HG03175 (cell line): ENCODE measurements at regions not wholly inside any gene's neighbourhood (a gene's known extent, or its start where the extent isn't known, plus 50 kb on each side); places are given as distances from the start of the nearest gene placed in this dataset.
"Not testable (repeated sequence)": the region's sequence is repeated elsewhere in the genome, so short reads cannot be mapped to it uniquely, and the experiment has no call there.

ENCODE experiments used
- ATAC-seq: cut with Tn5 transposase; IDR thresholded peaks from one replicate; pipeline ENCODE4 v1.9.1; 2021; ENCODE audit warnings: mild to moderate bottlenecking, moderate library complexity; ENCODE audit not compliant: unreplicated experiment

DNA sequence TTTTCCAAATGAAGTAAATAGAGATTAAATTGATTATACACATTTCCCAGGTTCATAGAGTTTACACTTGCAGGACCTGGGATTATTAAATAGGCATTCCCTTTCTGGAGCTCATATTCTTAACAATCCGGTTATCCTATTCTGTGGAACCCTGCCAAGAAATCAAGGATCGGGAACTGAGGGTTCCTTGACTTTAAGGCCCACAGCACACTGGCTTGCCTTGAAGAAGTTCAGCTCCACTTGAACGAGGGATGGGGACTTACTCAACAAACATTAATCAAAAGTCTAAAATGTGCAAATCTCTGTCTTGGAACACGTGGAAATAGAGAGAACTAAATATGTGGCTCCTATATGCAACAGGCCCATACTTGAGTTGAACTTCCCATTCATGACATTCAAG is 142.3 kb upstream of the RGPD4 start:
- no peak for ATAC-seq

DNA sequence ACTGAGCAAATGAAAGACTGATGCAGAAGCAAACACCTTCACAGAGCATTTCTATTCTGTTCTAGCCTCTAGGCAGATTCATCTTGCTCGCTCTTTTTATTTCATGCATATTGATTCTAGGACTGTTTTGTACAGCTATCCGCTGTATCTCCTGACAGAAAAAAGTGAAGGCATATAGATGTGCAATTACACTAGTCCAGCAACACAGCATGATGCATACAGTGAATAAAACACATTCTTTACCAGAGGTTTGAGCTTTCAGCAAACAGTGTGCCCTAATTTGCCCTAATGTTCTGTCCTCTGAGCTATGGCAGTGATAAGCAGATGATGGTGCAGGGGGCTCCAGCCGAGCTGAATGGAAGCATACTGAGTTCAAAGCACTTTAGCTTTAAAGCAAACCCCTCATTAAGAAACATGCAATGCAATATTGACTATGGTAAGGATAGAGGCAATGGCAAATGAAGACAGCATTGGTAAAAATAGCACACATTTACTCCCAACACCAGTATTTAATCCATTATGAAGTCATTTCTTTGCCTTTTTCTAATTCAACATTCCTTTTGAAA is 141.2 kb upstream of the RGPD4 start:
- no peak for ATAC-seq

DNA sequence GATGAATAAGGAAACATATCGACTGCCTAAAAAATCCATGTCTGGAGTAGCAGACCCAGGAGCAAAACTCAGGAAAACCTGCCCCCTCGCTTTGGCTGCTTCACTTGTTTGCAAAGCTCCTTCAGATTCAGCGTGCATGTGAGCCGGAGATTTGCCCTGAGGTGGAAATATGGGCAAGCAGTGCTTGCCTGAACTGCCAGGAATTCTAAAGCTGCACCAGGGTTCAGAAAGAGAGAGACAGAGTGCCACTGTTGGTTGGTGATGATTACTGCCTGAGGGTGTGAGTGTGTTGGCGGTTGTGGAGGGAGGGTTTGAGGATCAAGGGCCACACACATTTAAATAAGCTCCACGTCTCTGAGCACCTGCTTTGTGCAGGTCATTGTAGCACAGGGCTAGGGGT is 139.6 kb upstream of the RGPD4 start:
- ATAC-seq, result no peak

DNA sequence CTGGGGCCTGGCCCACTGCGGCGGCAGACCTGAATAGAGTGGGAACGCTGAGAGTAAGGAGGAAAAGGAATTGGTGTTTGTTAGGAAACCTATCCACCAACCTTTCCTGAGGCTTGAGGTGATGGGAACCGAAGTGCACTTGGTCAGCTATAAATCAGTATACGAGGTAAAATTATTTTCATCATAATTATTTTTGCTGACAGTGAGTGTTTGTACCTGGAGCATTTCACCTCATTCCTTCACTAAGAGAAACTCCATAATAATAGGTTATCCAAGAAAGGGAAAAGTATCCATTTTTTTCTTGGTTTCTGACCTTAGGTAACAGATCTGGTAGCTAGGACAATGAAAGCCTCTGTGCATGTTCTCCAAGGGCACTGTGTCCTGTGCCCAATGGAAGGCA is 138.6 kb upstream of the RGPD4 start:
- ATAC-seq, result no peak

DNA sequence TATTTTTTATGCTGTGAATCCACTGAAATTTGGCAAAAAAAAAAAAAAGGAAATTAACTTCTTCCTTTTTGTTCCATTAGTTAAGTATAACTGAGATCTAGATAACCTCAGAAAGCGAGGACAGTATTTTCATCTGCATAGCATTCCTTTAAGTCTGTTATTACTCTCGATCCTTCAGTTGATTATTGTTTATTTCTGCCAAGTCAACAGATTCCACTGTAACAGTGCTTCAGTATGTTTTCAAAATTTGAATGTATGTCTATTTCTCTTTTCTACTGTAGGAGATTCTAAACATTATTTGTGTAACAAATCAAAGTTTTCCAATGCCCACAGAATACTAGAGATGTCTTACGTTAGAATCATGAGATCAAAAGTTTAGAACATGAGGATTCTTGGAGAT is 133.1 kb upstream of the RGPD4 start:
- no peak for ATAC-seq

DNA sequence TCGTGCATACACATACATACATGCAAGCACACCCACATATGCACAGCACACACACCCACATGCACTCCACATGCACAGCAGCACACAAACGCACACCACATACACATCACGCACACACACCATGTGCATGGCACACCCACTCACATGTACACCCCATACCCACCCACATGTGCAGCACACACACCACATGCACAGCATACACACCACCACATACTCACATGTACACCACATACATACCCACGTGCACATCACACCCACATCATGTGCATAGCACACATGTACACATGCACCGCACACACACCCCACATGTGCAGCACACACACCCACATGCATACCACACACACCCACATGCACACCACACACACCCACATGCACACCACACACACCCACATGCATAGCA is 132.0 kb upstream of the RGPD4 start:
- no peak for ATAC-seq

DNA sequence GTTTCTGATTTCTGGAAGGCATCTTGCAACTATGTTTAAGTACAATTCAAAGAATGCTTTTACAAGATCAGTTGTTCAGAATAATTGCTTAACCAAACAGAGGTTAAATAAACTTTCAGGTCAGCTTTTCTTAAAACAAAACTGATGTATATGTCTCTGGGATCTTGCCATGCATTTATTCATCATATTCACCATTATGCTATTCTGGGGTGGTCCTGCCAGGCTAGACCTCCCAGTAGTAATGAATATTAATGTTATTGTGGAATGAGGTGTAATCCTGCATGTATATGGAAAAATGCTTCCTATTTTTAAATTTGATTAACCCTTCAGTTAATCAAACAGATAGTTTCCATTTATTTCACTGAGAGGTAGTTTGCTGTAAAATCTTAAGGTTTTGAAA is 129.3 kb upstream of the RGPD4 start:
- no peak for ATAC-seq

DNA sequence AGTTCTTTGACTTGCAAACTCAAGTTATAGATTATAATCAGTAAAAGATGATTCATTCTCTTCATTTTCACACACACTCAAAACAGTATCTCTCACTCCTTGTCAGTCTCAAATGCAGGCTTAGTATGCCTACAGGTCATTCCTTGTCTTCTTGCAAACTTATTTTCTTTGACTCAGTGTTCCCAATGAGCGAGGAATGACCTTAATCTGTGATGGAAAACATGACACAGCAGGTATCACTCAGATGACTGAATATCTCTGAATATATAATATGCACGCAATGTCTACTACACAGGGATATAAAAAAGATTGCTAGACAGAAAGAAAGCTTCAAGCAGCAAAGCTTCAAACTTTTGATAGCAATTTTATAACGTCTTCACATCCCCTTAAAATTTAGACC is 127.8 kb upstream of the RGPD4 start:
- no peak for ATAC-seq

DNA sequence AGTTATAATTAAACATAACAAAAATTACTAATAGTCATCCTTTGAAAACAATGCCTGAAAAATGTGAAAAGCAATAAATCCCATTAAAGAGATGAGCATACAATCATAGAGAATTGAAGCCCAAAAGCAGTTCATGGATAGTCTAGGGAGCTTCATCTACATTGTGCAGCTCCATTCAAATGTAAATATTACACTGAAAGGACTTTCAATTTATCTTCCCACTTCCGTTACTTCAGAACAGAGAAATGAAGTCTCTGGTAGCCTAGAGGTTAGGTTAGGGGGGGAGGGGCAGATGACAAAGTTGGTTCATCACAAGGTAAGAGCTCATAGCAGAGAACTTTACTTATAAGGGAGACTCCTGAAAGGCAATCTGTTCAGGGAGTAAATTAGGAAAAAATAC is 126.6 kb upstream of the RGPD4 start:
- ATAC-seq, result no peak

DNA sequence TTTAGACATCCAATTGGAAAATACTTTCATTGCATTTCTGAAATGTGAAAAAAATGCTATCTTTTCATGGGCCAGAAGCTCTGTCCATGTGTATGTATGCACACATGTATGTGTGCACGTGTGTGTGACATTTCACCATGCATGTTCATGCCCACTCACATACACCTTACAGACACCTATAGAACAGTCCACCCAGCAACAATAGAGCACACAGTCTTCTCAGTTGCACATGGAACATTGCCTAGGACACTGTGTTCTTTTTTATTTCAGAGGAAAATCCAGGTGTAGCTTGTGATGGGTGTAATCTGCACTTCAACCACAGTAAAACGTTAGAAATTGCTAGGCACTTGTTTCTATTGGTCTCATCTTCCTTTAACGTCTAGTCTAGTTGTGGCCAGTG is 114.8 kb upstream of the RGPD4 start:
- no peak for ATAC-seq

DNA sequence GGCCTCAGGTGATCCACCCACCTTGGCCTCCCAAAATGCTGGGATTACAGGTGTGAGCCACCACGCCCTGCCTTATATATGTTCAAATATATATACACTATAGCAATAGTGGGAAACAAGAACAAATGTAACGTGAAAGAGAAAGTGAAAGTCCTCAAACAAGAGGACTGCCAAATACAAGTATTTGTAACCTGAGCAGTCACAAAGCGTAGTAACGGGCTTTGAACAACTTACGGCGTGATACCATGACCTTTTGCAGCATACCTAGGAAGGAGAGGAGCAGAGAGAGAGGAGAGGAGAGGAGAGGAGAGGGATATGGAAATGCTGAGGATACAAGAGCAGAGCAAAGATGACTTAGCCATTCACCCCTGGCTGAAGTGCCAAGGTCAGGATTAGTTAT is 113.8 kb upstream of the RGPD4 start:
- ATAC-seq, result peak; percentile 47

DNA sequence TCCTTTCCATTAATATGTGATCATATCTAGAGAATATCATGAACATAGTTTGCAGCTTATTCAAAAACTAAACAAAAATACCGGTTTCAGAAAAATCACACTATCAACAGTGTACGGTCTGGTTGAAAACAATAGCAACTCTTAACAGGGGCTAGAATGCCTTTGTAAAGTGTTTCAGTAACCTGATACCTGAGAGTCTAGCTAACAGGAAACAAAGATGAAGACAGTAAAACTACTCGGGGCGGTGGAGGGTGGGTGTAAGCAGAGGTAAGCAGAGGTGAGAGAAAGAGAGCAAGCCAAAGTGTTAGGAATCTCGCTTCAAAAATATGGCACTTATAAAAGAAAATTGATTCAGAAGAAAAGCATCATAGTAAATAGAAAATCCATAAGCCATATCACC is 109.0 kb upstream of the RGPD4 start:
- ATAC-seq, result no peak

DNA sequence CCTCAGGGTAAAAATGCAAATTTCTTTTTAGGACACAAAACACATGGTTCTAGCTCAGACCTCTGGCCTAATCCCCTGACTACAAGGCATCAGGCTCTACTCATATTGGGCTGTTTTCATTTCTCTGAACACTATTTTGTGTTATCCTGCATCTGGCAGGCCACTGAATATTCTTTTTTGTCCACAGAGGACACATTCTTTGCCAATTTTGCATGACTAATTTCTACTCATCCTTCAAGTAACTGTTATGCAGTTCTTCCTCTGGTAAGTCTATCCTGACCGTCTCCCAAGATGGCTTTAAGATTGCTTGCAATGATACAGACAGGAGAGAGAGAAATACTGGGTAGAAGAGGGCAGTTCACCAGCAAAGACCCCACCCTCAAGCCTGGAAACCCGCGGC is 107.6 kb upstream of the RGPD4 start:
- no peak for ATAC-seq

DNA sequence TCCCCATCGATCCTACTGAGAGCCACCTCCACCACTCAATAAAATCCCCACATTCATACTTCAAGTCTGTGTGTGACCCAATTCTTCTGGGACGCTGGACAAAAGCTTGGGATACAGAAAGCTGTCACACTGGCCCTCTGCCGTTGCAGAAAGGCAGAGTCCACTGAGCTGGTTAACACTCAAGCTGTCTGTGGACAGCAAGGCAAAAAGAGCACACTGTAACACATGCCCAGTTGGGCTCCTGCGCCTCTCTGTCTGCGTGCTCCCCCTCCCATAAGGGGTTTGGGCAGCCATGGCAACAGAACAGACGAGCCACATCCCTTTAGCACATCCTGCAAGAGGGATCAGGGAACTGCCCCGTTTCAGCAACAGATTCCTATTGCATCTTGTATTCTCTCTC is 106.9 kb upstream of the RGPD4 start:
- no peak for ATAC-seq

DNA sequence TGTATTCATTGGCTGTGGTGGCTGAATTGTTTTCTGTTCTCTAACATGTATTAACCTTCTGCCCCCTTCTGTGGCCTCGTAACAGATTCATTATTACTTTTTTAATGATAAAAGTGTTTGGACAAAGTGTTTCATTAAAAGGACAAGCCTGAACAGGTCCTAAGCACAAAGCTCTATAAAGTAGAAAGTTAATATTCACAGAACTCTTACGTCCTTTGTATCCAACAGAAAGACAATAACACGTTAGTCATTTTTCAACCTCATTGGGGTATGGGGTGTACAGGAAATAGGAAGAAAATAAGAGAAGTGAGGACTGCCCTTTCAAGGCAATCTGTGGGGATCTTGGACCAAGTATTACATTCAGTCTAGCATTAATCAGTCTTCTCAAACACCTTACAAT is 105.5 kb upstream of the RGPD4 start:
- no peak for ATAC-seq

DNA sequence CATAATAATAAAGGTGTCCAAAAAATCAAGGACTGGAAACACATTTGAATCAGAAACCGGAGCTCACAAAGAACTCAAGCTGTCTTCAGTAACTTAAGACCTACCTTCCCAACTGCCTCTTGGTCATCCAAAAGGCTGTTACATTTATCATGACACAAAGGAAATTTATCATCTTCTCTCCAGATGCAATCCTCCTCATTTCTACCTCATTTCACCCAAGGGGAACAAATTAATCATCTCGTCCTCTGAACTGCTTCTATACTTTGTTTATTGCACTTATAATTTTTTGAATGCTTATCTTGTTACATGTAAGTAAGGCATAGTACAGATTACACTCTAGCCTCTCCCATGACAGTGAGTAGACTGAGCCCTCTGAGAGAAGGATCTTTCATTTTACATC is 105.1 kb upstream of the RGPD4 start:
- no peak for ATAC-seq

DNA sequence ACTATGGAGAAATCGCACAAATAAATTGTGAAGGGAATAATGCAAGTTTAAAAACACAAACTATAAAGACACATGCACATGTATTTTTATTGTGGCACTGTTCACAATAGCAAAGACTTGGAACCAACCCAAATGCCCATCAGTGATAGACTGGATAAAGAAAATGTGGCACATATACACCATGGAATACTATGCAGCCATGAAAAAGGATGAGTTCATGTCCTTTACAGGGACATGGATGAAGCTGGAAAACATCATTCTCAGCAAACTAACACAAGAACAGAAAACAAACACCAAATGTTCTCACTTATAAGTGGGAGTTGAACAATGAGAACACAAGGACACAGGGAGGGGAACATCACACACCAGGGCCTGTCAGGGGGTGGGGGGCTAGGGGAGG is 100.9 kb upstream of the RGPD4 start:
- not testable (repeated sequence) for ATAC-seq

DNA sequence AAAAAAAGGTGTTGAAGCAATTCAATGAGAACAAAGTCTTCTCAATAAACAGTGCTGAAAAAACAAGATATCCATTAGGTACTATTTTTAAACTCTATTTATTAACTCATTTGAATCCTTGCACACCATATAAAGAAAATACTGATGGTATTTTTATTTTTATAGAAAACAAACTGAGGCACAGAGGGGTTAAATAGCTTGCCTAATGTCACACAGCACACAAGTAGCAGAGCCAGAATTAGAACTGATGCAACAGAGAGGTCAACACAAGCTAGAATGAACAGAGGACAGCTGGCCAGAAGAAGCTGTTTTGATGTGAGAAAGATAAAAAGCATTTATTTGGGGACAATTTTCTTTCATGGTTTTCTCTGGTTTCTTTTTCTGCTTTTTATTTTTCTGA is 99.4 kb upstream of the RGPD4 start:
- no peak for ATAC-seq

DNA sequence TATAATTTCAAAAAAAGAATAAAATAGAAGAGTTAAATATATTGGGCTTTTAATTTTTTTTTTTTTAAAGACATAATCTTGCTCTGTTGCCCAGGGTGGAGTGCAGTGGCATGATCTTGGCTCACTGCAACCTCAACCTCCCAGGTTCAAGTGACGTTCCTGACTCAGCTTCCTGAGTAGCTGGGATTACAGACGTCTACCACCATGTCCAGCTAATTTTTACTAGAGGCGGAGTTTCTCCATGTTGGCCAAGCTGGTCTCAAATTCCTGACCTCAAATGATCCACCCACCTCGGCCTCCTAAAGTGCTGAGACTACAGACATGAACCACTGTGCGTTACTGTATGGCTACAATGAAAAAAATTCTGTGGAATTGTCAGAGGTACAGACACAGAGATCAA is 98.1 kb upstream of the RGPD4 start:
- no peak for ATAC-seq

DNA sequence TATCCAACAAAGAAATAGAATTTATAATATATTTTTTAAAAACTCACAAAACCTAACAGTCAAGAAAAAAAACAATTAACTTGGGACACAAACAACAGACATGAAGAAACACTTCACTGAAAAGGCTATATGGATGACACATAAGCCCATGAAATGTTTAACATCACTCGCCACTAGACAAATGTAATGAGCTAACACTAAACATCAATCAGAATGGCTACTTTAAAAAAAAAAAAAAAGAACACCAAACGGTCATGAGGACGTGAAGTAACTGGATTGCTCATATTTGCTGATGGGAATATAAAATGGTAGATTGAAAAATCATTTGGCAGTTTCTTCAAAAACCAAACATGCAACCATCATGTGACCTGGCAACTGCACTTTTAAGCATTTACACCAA is 97.3 kb upstream of the RGPD4 start:
- ATAC-seq, result no peak

DNA sequence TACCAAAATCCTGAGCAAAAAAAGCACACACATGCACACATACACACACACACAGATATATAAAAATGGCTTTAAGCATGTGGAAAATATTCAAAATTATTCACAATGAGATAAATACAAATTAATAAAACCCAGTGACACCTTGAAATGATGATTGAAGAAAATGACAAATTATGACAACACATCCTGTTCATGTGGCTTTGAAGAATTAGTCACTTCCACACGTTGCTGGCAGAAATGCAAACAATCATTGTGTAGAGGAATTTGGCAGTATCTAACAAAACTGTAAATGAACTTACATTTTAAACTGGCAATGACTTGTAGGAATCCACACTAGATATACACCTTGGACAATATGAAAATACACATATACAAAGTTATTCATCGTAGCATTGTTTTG is 95.8 kb upstream of the RGPD4 start:
- no peak for ATAC-seq

DNA sequence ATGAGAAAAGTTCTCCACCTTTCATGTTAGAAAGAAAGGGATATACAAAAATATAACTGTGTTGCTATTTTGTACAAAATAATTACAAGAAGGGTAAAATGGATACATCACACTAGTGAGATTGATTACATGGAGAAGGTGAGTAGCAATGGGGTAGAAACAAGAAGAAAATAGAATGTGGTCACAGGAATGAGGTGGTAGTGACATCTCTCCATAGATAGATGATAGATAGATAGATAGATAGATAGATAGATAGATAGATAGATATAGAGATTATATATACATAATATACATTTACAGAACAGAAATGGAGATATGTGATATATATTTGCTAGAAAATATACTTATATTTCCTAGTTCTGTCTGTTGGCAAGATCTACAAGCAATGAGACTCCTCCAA is 95.3 kb upstream of the RGPD4 start:
- ATAC-seq, result no peak

DNA sequence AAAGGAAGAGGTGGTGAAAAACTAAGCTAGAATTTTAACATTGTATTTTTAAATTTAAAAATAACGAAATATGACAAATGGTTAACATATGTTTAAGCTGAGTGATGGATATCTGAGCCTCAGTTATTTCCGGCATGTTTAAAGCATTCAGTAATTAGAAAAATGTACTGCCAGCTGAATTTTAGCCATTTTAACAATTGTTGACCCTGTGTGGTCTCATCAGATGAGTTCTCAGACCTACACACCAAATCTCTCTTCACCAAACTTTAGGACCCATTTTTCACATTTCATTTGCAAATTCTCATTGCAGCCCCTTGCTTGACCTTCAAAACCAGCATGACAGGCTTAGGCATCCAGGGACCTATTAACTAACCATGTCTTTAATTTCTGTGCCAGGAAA is 91.5 kb upstream of the RGPD4 start:
- ATAC-seq, result no peak

DNA sequence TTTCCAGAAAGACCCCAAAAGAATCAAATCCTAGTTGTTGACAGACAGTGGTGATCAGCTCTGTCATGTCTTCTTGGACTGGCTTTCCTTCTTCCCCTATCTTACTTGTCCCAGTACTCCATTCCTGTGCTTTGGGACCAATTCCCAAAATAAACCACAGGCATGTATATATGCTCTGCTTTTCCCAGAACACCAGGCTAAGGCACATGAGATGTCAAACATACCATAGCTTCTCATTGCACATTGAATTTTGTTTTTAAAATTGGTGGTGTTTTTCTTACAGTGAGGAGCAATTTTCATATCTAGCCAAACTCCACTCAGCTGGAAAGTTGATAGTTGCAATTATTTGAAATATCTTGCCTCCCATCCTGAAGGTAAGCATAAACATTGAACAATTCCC is 88.9 kb upstream of the RGPD4 start:
- no peak for ATAC-seq
